ENCODE measurements at regions not wholly inside any gene's neighbourhood (a gene's known extent, or its start where the extent isn't known, plus 50 kb on each side); places are given as distances from the start of the nearest gene placed in this dataset.

- TF ChIP-seq, protein P1, sequence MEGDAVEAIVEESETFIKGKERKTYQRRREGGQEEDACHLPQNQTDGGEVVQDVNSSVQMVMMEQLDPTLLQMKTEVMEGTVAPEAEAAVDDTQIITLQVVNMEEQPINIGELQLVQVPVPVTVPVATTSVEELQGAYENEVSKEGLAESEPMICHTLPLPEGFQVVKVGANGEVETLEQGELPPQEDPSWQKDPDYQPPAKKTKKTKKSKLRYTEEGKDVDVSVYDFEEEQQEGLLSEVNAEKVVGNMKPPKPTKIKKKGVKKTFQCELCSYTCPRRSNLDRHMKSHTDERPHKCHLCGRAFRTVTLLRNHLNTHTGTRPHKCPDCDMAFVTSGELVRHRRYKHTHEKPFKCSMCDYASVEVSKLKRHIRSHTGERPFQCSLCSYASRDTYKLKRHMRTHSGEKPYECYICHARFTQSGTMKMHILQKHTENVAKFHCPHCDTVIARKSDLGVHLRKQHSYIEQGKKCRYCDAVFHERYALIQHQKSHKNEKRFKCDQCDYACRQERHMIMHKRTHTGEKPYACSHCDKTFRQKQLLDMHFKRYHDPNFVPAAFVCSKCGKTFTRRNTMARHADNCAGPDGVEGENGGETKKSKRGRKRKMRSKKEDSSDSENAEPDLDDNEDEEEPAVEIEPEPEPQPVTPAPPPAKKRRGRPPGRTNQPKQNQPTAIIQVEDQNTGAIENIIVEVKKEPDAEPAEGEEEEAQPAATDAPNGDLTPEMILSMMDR (conservative IDR thresholded peaks at IDR 0.05; ENCODE audit: low read depth in 2 of 2) = no peak
- TF ChIP-seq STAT1 (IDR thresholded peaks at IDR 0.05; ENCODE audit: unreplicated experiment) (no peak), EZH2 (IDR thresholded peaks at IDR 0.05; ENCODE audit: low read depth, unreplicated experiment) (no peak), JUNB (IDR thresholded peaks at IDR 0.05; ENCODE audit: unreplicated experiment) (no peak), POLR2AphosphoS5 (IDR thresholded peaks at IDR 0.05; ENCODE audit: low read depth) (no peak), EZH2phosphoT487 (IDR thresholded peaks at IDR 0.05; ENCODE audit: unreplicated experiment) (no peak), NANOG (IDR thresholded peaks at IDR 0.05; ENCODE audit: borderline replicate concordance) (no peak), ZNF114 (CRISPR knock-in tag; IDR thresholded peaks at IDR 0.05) (no peak)
- TF ChIP-seq, protein P2, sequence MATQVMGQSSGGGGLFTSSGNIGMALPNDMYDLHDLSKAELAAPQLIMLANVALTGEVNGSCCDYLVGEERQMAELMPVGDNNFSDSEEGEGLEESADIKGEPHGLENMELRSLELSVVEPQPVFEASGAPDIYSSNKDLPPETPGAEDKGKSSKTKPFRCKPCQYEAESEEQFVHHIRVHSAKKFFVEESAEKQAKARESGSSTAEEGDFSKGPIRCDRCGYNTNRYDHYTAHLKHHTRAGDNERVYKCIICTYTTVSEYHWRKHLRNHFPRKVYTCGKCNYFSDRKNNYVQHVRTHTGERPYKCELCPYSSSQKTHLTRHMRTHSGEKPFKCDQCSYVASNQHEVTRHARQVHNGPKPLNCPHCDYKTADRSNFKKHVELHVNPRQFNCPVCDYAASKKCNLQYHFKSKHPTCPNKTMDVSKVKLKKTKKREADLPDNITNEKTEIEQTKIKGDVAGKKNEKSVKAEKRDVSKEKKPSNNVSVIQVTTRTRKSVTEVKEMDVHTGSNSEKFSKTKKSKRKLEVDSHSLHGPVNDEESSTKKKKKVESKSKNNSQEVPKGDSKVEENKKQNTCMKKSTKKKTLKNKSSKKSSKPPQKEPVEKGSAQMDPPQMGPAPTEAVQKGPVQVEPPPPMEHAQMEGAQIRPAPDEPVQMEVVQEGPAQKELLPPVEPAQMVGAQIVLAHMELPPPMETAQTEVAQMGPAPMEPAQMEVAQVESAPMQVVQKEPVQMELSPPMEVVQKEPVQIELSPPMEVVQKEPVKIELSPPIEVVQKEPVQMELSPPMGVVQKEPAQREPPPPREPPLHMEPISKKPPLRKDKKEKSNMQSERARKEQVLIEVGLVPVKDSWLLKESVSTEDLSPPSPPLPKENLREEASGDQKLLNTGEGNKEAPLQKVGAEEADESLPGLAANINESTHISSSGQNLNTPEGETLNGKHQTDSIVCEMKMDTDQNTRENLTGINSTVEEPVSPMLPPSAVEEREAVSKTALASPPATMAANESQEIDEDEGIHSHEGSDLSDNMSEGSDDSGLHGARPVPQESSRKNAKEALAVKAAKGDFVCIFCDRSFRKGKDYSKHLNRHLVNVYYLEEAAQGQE (IDR thresholded peaks at IDR 0.05; ENCODE audit: unreplicated experiment) = no peak
These were observed 227.2 kb upstream of the DDX18 start for GRCh38 chr2:117587310-117587709.
